Panc1 (cell line): ENCODE measurements at regions not wholly inside any gene's neighbourhood (a gene's known extent, or its start where the extent isn't known, plus 50 kb on each side); places are given as distances from the start of the nearest gene placed in this dataset.

Experiments used
- ATAC-seq: fragments of 200-7000 bp; cut with Tn5 transposase; 2 replicates; pipeline ENCODE4 v1.9.1; 2020; ENCODE audit warnings: mild to moderate bottlenecking, moderate library complexity
- BruUV-seq: library from RNA; stranded (reverse); fragments of 400-500 nt; replicated peaks from 2 replicates; lab custom pipeline; 2021; lab: Mats Ljungman, UMichigan
- CTCF ChIA-PET: fragments of 300-600 bp; sonication (Branson Sonifier 250); formaldehyde crosslinking; loops from one replicate; lab custom pipeline; 2022; ENCODE audit warnings: antibody characterized with exemption; lab: Charles Lee
- POLR2A ChIA-PET: fragments of 300-600 bp; sonication (Branson Sonifier 250); formaldehyde crosslinking; loops from one replicate; lab custom pipeline; 2022; ENCODE audit warnings: antibody characterized with exemption; lab: Charles Lee
- DNase-seq: peaks from one replicate; pipeline ENCODE4 v3.0.0-alpha.2; 2010; ENCODE audit warnings: low read depth, low spot score
- H3K27ac ChIP-seq: 2 replicates; pipeline ENCODE4 v1.5.1; 2011; ENCODE audit warnings: mild to moderate bottlenecking, low read length, inconsistent platforms
- H3K27me3 ChIP-seq: fragments of 200-500 bp; sonication (Bioruptor generic); 2 replicates; pipeline ENCODE4 v1.6.0; 2014; ENCODE audit warnings: low read length, inconsistent platforms; ENCODE audit not compliant: control insufficient read depth, insufficient read depth
- H3K36me3 ChIP-seq: fragments of 200-500 bp; sonication (Bioruptor generic); 2 replicates; pipeline ENCODE4 v1.5.1; 2014; ENCODE audit warnings: inconsistent platforms, mild to moderate bottlenecking, low read length, moderate library complexity; ENCODE audit not compliant: control insufficient read depth, insufficient read depth
- H3K4me1 ChIP-seq: 2 replicates; pipeline ENCODE4 v1.5.1; 2011; ENCODE audit warnings: inconsistent platforms, mild to moderate bottlenecking, low read length, moderate library complexity; ENCODE audit not compliant: control insufficient read depth, insufficient read depth
- H3K4me3 ChIP-seq, 2 experiments: 2 replicates each; pipeline ENCODE4 v1.5.1; 2011 to 2012; ENCODE audit warnings: low read depth in 2 of 2, low read length in 2 of 2, mild to moderate bottlenecking in 2 of 2, inconsistent platforms in 1 of 2, moderate library complexity in 1 of 2
- H3K9me3 ChIP-seq: fragments of 200-500 bp; sonication (Bioruptor generic); 2 replicates; pipeline ENCODE4 v1.5.1; 2014; ENCODE audit warnings: low read depth, mild to moderate bottlenecking, inconsistent platforms, low read length, moderate library complexity; ENCODE audit not compliant: control insufficient read depth, insufficient read depth
- CTCF ChIP-seq: fragments of 450-650 bp; IDR thresholded peaks from 2 replicates; pipeline ENCODE4 v1.5.1; 2017; ENCODE audit warnings: mild to moderate bottlenecking
- POLR2AphosphoS5 ChIP-seq: IDR thresholded peaks from 2 replicates; pipeline ENCODE4 v1.6.1; 2012; ENCODE audit warnings: mild to moderate bottlenecking, low read depth, low read length, moderate library complexity
- REST ChIP-seq, 2 experiments: IDR thresholded peaks; 2 replicates each; pipeline ENCODE4 v1.6.1; 2011 to 2012; ENCODE audit warnings: low read depth in 2 of 2, control low read depth in 1 of 2, low read length in 1 of 2, mild to moderate bottlenecking in 1 of 2, moderate library complexity in 1 of 2; ENCODE audit not compliant: insufficient read depth in 1 of 2
- SIN3A ChIP-seq: IDR thresholded peaks from 2 replicates; pipeline ENCODE4 v1.6.1; 2012; ENCODE audit warnings: low read depth, mild to moderate bottlenecking, low read length, moderate library complexity, borderline replicate concordance; ENCODE audit not compliant: insufficient read depth
- TCF7L2 ChIP-seq: IDR thresholded peaks from 2 replicates; pipeline ENCODE4 v1.6.1; 2011; ENCODE audit warnings: mild to moderate bottlenecking, low read depth, low read length, inconsistent platforms
- in situ Hi-C: cut with HindIII; loops from 2 replicates; pipeline ENCODE4 v1.10.0; 2016; ENCODE audit warnings: low sequenced_read_pairs, low pct_unique_long_range_greater_than_20kb
- intact Hi-C: fragments of 100-400 bp; cut with micrococcal nuclease; formaldehyde crosslinking; loops from one replicate; pipeline ENCODE4 v1.10.0; 2022; ENCODE audit not compliant: unreplicated experiment

DNA sequence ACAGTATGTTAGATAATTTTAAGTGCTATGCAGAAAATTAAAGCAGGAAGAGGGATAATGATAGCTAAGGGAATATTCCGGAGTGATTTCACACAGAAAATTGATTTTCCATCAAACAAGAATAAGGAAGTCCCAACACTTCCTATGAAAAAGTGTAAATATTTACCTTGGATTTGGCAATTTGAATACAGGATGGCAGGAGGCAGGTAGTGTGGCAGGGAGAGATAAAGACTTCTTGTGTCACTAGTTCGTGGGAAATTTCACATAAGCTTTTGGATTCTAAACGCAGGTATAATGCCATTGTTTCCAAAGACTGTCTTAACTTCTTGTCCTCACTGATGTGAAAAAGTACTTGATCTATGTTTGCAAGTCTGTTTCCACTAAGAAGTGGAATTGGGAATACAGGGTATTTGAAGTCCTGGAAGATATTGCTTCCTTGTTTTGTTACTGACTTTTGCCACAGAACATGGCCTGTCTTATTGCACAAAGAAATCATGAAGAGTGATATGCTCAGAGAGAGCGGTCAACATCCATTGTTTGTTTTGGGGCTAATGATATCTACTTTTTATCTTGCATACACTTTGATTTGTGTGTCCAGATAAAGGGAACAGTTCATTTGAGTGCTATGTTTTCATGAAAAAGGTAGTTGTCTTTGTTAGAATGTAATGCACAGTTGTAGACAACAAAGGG lies 1216.1 kb upstream of the FAM98A start:
- H3K9me3 ChIP-seq, result no peaks in the 10 kb centered on the region
- ChIA-PET POLR2A (no interaction called here), CTCF (no interaction called here)
- H3K27me3 ChIP-seq, result no peaks in the 10 kb centered on the region
- no peak for TF ChIP-seq TCF7L2
- no peak for TF ChIP-seq POLR2AphosphoS5
- no peak for TF ChIP-seq CTCF
- TF ChIP-seq SIN3A, result no peak
- no peak for TF ChIP-seq REST (IDR thresholded peaks at IDR 0.05; ENCODE audit: insufficient read depth in 1 of 2, low read depth in 2 of 2, low read length in 1 of 2)
- intact Hi-C loops, result no loop called here
- no TSS peak for BruUV-seq
- H3K4me3 ChIP-seq, result no peak overlapping the region
- H3K27ac ChIP-seq, result no peak overlapping the region
- no peak for ATAC-seq
- in situ Hi-C loops, result no loop called here
- H3K36me3 ChIP-seq, result no peaks in the 10 kb centered on the region
- DNase-seq, result no peak
- no peaks in the 10 kb centered on the region for H3K4me1 ChIP-seq

GRCh38 chr2:34810456-34810855 lies 1211.4 kb upstream of the FAM98A start:
- CTCF ChIA-PET, result no interaction called here
- Histone ChIP-seq H3K27me3 (no peaks in the 10 kb centered on the region), H3K4me1 (no peaks in the 10 kb centered on the region), H3K4me3 (no peak overlapping the region), H3K9me3 (no peaks in the 10 kb centered on the region), H3K27ac (no peak overlapping the region), H3K36me3 (no peaks in the 10 kb centered on the region)
- DNase-seq (no peak), ATAC-seq (no peak)
- intact Hi-C loops, result no loop called here
- BruUV-seq, result no TSS peak
- TF ChIP-seq CTCF, result no peak
- no peak for TF ChIP-seq TCF7L2
- no peak for TF ChIP-seq POLR2AphosphoS5
- TF ChIP-seq SIN3A, result no peak
- no peak for TF ChIP-seq REST (IDR thresholded peaks at IDR 0.05; ENCODE audit: insufficient read depth in 1 of 2, low read depth in 2 of 2, low read length in 1 of 2)
- in situ Hi-C loops, result no loop called here
- POLR2A ChIA-PET, result no interaction called here
